NB4 (cell line): ENCODE measurements at regions not wholly inside any gene's neighbourhood (a gene's known extent, or its start where the extent isn't known, plus 50 kb on each side); places are given as distances from the start of the nearest gene placed in this dataset.

ENCODE experiments used
- MAX ChIP-seq: IDR thresholded peaks from 2 replicates; pipeline ENCODE4 v1.6.1; 2011; ENCODE audit warnings: low read depth, low read length
- MYC ChIP-seq: IDR thresholded peaks from 2 replicates; pipeline ENCODE4 v1.6.1; 2011; ENCODE audit warnings: low read depth, low read length
- POLR2A ChIP-seq: IDR thresholded peaks from 2 replicates; pipeline ENCODE4 v1.6.1; 2011; ENCODE audit warnings: mild to moderate bottlenecking; ENCODE audit not compliant: insufficient read length; ENCODE audit errors: extremely low read depth
- TF ChIP-seq, protein P1 (sequence below): IDR thresholded peaks from one replicate; pipeline ENCODE4 v1.5.1; 2012; ENCODE audit warnings: low read depth, low read length

DNA sequence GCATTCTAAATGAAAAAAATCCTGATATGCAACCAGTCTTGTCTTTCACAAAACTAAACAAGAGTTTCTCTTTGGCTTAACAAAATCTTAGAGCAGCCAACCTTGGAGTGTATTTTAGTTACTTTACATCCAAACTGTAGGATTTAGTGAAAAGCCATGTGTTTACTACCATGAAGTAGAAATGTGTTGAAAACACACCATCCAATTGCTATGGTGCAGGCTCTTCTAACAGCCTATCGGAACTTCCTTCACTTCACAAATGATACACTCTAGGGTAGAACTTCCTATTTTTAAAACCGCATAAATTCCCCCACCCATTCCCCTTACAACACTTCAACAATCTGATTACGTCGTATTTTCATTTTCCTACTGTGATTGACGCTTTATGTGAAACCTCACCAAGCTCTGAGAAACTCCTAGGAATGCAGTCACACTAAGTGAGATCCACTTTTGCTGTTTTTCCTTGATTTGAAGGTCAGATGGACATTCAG is 74.4 kb upstream of the MAP4K4 start:
- peak; percentile 55; the same call in 1 of the 2 replicates for TF ChIP-seq MAX
- TF ChIP-seq, protein P1, sequence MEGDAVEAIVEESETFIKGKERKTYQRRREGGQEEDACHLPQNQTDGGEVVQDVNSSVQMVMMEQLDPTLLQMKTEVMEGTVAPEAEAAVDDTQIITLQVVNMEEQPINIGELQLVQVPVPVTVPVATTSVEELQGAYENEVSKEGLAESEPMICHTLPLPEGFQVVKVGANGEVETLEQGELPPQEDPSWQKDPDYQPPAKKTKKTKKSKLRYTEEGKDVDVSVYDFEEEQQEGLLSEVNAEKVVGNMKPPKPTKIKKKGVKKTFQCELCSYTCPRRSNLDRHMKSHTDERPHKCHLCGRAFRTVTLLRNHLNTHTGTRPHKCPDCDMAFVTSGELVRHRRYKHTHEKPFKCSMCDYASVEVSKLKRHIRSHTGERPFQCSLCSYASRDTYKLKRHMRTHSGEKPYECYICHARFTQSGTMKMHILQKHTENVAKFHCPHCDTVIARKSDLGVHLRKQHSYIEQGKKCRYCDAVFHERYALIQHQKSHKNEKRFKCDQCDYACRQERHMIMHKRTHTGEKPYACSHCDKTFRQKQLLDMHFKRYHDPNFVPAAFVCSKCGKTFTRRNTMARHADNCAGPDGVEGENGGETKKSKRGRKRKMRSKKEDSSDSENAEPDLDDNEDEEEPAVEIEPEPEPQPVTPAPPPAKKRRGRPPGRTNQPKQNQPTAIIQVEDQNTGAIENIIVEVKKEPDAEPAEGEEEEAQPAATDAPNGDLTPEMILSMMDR = no peak
- no peak for TF ChIP-seq MYC
- no peak for TF ChIP-seq POLR2A
